ENCODE measurements at regions not wholly inside any gene's neighbourhood (a gene's known extent, or its start where the extent isn't known, plus 50 kb on each side); places are given as distances from the start of the nearest gene placed in this dataset.

- in situ Hi-C loops (cut with MboI; ENCODE audit: low sequenced_read_pairs), result no loop called here
These were observed 59.7 kb upstream of the GRPEL1 start for GRCh38 chr4:7127576-7127975.

GRCh38 chr4:7126981-7127380 lies 59.1 kb upstream of the GRPEL1 start:
- in situ Hi-C loops (cut with MboI; ENCODE audit: low sequenced_read_pairs), result no loop called here

GRCh38 chr4:7124689-7125442 lies 57.0 kb upstream of the GRPEL1 start:
- in situ Hi-C loops (cut with MboI; ENCODE audit: low sequenced_read_pairs), result loop anchor here (25.0 kb wide), 1 partner anchor 587 kb away; no protein-coding TSS in a partner anchor

- in situ Hi-C loops (cut with MboI; ENCODE audit: low sequenced_read_pairs), result loop anchor here (25.0 kb wide), 1 partner anchor 590 kb away; no protein-coding TSS in a partner anchor
These were observed 54.2 kb upstream of the GRPEL1 start for GRCh38 chr4:7121866-7122653.

GRCh38 chr4:7121174-7121573 lies 53.3 kb upstream of the GRPEL1 start:
- in situ Hi-C loops (cut with MboI; ENCODE audit: low sequenced_read_pairs), result loop anchor here (25.0 kb wide), 1 partner anchor 591 kb away; no protein-coding TSS in a partner anchor

GRCh38 chr4:7120341-7120740 lies 52.5 kb upstream of the GRPEL1 start:
- in situ Hi-C loops (cut with MboI; ENCODE audit: low sequenced_read_pairs), result loop anchor here (25.0 kb wide), 1 partner anchor 592 kb away; no protein-coding TSS in a partner anchor

- in situ Hi-C loops (cut with MboI; ENCODE audit: low sequenced_read_pairs), result loop anchor here (25.0 kb wide), 1 partner anchor 594 kb away; no protein-coding TSS in a partner anchor
These were observed 50.4 kb upstream of the GRPEL1 start for GRCh38 chr4:7118013-7118832.
